GM23248 (cell line): ENCODE measurements at regions not wholly inside any gene's neighbourhood (a gene's known extent, or its start where the extent isn't known, plus 50 kb on each side); places are given as distances from the start of the nearest gene placed in this dataset.
"Not testable (repeated sequence)": the region's sequence is repeated elsewhere in the genome, so short reads cannot be mapped to it uniquely, and the experiment has no call there.

ENCODE experiments used
- DNase-seq: peaks from one replicate; pipeline ENCODE4 v3.0.0-alpha.2; 2015
- H2AFZ ChIP-seq: fragments of 200-600 bp; sonication (generic); 2 replicates; pipeline ENCODE4 v1.6.1; 2016; ENCODE audit warnings: antibody characterized with exemption
- H3F3A ChIP-seq: fragments of 200-600 bp; sonication (generic); 2 replicates; pipeline ENCODE4 v1.6.1; 2016; ENCODE audit warnings: mild to moderate bottlenecking, antibody characterized with exemption, mixed run types; ENCODE audit not compliant: insufficient read depth
- H3K27ac ChIP-seq: fragments of 200-600 bp; sonication (generic); 2 replicates; pipeline ENCODE4 v1.5.1; 2016; ENCODE audit warnings: mild to moderate bottlenecking
- H3K27me3 ChIP-seq: fragments of 200-600 bp; sonication (generic); replicated peaks from 2 replicates; pipeline ENCODE4 v1.6.1; 2016; ENCODE audit warnings: mild to moderate bottlenecking; ENCODE audit not compliant: insufficient read depth
- H3K36me3 ChIP-seq: fragments of 200-600 bp; sonication (generic); 2 replicates; pipeline ENCODE4 v1.6.1; 2016; ENCODE audit warnings: low read depth, mild to moderate bottlenecking
- H3K4me1 ChIP-seq: fragments of 200-600 bp; sonication (generic); 2 replicates; pipeline ENCODE4 v1.6.1; 2016; ENCODE audit warnings: mild to moderate bottlenecking; ENCODE audit not compliant: insufficient read depth
- H3K4me2 ChIP-seq: fragments of 200-600 bp; sonication (generic); one replicate; pipeline ENCODE4 v1.6.1; 2016; ENCODE audit warnings: mild to moderate bottlenecking; ENCODE audit not compliant: unreplicated experiment
- H3K4me3 ChIP-seq: fragments of 200-600 bp; sonication (generic); 2 replicates; pipeline ENCODE4 v1.5.1; 2016; ENCODE audit warnings: mild to moderate bottlenecking
- H3K79me2 ChIP-seq: fragments of 200-600 bp; sonication (generic); 2 replicates; pipeline ENCODE4 v1.6.1; 2016; ENCODE audit warnings: mild to moderate bottlenecking; ENCODE audit not compliant: insufficient read depth
- H3K9ac ChIP-seq: fragments of 200-600 bp; sonication (generic); 2 replicates; pipeline ENCODE4 v1.6.1; 2016; ENCODE audit warnings: mild to moderate bottlenecking
- H3K9me2 ChIP-seq: fragments of 200-600 bp; sonication (generic); 2 replicates; pipeline ENCODE4 v1.6.1; 2016; ENCODE audit warnings: mixed run types, mild to moderate bottlenecking, moderate library complexity; ENCODE audit not compliant: insufficient read depth
- H3K9me3 ChIP-seq: fragments of 200-600 bp; sonication (generic); one replicate; pipeline ENCODE4 v1.6.1; 2017; ENCODE audit warnings: low read depth
- H4K20me1 ChIP-seq: fragments of 200-600 bp; sonication (generic); 2 replicates; pipeline ENCODE4 v1.6.0; 2016; ENCODE audit not compliant: insufficient read depth
- EZH2 ChIP-seq: fragments of 200-600 bp; sonication (generic); IDR thresholded peaks from 2 replicates; pipeline ENCODE4 v1.6.1; 2018; ENCODE audit warnings: antibody characterized with exemption, mild to moderate bottlenecking; ENCODE audit not compliant: insufficient read depth, poor library complexity, severe bottlenecking
- EZH2phosphoT487 ChIP-seq: fragments of 200-600 bp; sonication (generic); IDR thresholded peaks from 2 replicates; pipeline ENCODE4 v1.6.1; 2018; ENCODE audit warnings: antibody characterized with exemption, moderate library complexity, mild to moderate bottlenecking, low read depth; ENCODE audit not compliant: insufficient read depth
- WGBS, 2 experiments: methylation state at CpG; one replicate each; pipeline ENCODE4 v1.1.6; 2015 to 2017; ENCODE audit warnings: low lambda C conversion rate in 2 of 2, low coverage in 1 of 2; ENCODE audit errors: missing lambda C conversion rate in 2 of 2; 5-methylcytosine and 5-hydroxymethylcytosine counted together
- in situ Hi-C: fragments of 300-500 bp; cut with MboI; formaldehyde crosslinking; loops from 2 replicates; pipeline ENCODE4 v1.15.0; 2020

DNA sequence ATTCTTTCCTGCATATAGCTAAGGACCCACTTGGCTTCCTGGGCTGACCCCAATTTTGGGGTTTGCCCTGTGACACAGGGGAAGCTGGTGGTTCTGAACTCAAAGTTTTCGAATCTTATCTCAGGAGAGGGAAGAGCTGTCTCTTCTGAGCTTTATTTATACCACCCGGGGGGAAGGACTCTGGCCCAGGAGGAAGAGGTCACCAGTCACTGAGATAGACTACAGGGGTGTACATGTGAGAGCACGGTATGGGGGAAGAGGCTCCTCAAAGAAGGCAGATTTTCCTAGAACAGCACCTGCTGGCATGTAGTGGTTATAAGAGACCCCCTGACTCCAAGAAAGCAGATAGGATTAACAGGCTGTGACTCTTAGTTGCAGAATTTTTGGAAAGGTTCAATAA is 101.8 kb upstream of the ELMO1 start:
- Histone ChIP-seq H3K27ac (no peak overlapping the region), H3F3A (no peaks in the 10 kb centered on the region), H3K4me3 (no peak overlapping the region), H3K4me2 (no peak overlapping the region), H3K9me3 (no peaks in the 10 kb centered on the region), H3K79me2 (no peaks in the 10 kb centered on the region), H3K27me3 (no peaks in the 10 kb centered on the region), H3K9me2 (no peaks in the 10 kb centered on the region), H3K36me3 (no peaks in the 10 kb centered on the region), H3K9ac (no peak overlapping the region), H2AFZ (no peak overlapping the region), H4K20me1 (no peaks in the 10 kb centered on the region), H3K4me1 (no peaks in the 10 kb centered on the region)
- in situ Hi-C loops, result no loop called here
- TF ChIP-seq EZH2phosphoT487, result no peak
- no peak for TF ChIP-seq EZH2
- DNase-seq, result no peak
- WGBS, 2 experiments, result 15 to 27% methylated on average over 3 of the region's 3 CpGs

DNA sequence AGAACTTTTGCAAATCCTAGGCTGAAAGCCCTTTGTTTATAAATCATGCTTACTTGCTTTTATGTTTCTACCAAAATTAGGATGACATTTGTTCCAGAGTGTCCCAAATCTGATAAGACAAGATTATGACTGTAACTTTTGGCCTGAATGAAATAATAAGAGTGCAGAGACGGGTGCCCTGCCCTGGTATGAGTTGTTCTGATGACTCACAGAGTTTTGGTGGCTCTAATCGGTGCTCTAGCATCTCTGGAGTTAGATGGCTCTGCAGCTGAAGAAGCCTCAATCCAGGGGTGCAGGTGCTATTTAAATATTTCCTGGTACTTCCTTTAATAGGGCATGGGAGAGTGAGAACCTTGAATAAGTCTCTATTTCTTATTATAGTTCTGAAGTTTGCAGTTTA is 102.2 kb upstream of the ELMO1 start:
- Histone ChIP-seq H3K36me3 (no peaks in the 10 kb centered on the region), H3K4me1 (no peaks in the 10 kb centered on the region), H3K79me2 (no peaks in the 10 kb centered on the region), H3K4me2 (no peak overlapping the region), H4K20me1 (no peaks in the 10 kb centered on the region), H3K9me3 (no peaks in the 10 kb centered on the region), H3K27ac (no peak overlapping the region), H2AFZ (no peak overlapping the region), H3F3A (no peaks in the 10 kb centered on the region), H3K4me3 (no peak overlapping the region), H3K9me2 (no peaks in the 10 kb centered on the region), H3K9ac (no peak overlapping the region), H3K27me3 (no peaks in the 10 kb centered on the region)
- WGBS, 2 experiments, result 0% methylated on average over 2 of the region's 2 CpGs
- no peak for DNase-seq
- TF ChIP-seq EZH2, result no peak
- no peak for TF ChIP-seq EZH2phosphoT487
- in situ Hi-C loops, result no loop called here

DNA sequence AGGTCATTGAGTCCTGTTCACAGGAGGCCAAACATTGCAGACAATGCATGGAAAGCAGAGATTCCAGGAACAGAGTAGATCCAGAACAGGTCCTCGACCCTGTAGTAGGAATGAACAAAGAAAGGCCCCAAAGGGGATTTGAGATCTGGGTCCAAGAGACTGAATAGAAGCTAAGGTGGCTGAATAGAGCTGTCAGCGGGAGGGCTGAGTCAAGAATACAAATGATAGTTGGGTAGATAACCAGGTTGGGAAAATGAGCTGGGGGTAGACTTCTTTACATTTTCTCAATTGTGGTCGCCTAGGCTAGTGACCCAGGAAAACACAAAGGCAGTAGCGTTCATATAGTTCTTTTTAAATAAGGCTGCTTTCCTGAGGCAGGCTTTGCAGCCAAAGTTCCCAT is 103.4 kb upstream of the ELMO1 start:
- Histone ChIP-seq H3K4me1 (no peaks in the 10 kb centered on the region), H3K79me2 (no peaks in the 10 kb centered on the region), H3K27ac (no peak overlapping the region), H3K4me2 (no peak overlapping the region), H3K27me3 (no peaks in the 10 kb centered on the region), H2AFZ (no peak overlapping the region), H3K9me2 (no peaks in the 10 kb centered on the region), H3F3A (no peaks in the 10 kb centered on the region), H3K9ac (no peak overlapping the region), H3K36me3 (no peaks in the 10 kb centered on the region), H3K4me3 (no peak overlapping the region), H3K9me3 (no peaks in the 10 kb centered on the region), H4K20me1 (no peaks in the 10 kb centered on the region)
- in situ Hi-C loops, result no loop called here
- no peak for TF ChIP-seq EZH2
- no peak for TF ChIP-seq EZH2phosphoT487
- DNase-seq, result no peak
- WGBS, 2 experiments, result 19 to 22% methylated on average over 4 of the region's 4 CpGs

DNA sequence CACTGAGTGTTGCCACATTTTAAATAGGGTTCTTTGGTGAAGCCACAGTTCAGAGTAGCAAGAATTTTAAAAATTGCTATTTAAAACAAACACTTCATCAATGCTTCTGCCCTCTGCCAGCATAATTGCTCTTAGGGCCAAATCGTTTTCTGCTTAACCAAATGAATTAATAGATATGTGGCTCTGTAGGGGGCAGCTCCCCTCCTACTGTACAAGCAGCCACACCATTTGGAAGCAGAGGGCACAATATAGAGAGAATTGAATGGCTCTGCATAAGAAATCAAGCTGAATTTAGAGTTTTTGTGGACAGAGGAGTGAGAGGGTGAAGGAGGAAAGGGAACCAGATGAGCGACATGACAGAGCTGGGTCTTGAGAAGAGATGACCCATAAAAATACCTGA is 103.8 kb upstream of the ELMO1 start:
- 2 to 8% methylated on average over 2 of the region's 2 CpGs for WGBS, 2 experiments
- H3K36me3 ChIP-seq, result not testable (repeated sequence)

DNA sequence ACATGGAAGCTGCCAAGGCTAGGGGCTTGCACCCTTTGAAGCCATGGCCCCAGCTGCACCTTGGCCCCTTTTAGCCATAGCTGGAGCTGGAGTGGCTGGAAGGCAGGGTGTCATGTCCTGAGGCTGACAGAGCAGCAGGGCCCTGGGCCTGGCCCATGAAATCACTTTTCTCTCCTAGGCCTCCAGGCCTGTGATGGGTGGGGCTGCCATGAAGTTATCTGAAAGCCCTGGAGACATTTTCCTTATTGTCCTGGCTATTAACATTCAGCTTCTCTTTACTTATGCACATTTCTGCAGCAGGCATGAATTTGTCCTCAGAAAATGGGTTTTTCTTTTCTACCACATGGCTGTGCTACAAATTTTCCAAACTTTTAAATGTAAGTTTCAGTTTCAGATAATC is 106.9 kb upstream of the ELMO1 start:
- Histone ChIP-seq H3K9ac (no peak overlapping the region), H3F3A (no peaks in the 10 kb centered on the region), H2AFZ (no peak overlapping the region), H3K9me3 (no peaks in the 10 kb centered on the region), H3K27ac (no peak overlapping the region), H3K4me3 (no peak overlapping the region), H4K20me1 (no peaks in the 10 kb centered on the region), H3K9me2 (no peaks in the 10 kb centered on the region), H3K4me1 (no peaks in the 10 kb centered on the region), H3K79me2 (no peaks in the 10 kb centered on the region), H3K36me3 (no peaks in the 10 kb centered on the region), H3K4me2 (no peak overlapping the region), H3K27me3 (no peaks in the 10 kb centered on the region)
- no peak for TF ChIP-seq EZH2phosphoT487
- no peak for DNase-seq
- in situ Hi-C loops, result no loop called here

More for the DNA sequence above, 103.8 kb upstream of the ELMO1 start:
- H3K79me2 ChIP-seq, H3K4me2 ChIP-seq, H3K4me1 ChIP-seq, H3K4me3 ChIP-seq, DNase-seq, H3K9ac ChIP-seq, H2AFZ ChIP-seq, H4K20me1 ChIP-seq, H3K9me2 ChIP-seq, H3K27ac ChIP-seq, H3K27me3 ChIP-seq, H3F3A ChIP-seq, H3K9me3 ChIP-seq, in situ Hi-C loops: not testable (repeated sequence)
